ENCODE measurements at regions not wholly inside any gene's neighbourhood (a gene's known extent, or its start where the extent isn't known, plus 50 kb on each side); places are given as distances from the start of the nearest gene placed in this dataset.

GRCh38 chr5:26828294-26828693, 210.1 kb downstream of the CDH9 start:
- no peak for DNase-seq
- ATAC-seq (replicated peaks in 1 of 4) = no peak
- no peaks in the 10 kb centered on the region for H3K27me3 ChIP-seq (replicated peaks in 1 of 2; ENCODE audit: control insufficient read depth in 2 of 2, extremely low read depth in 1 of 2, insufficient read depth in 2 of 2, low read length in 1 of 2)
- Mint-ChIP-seq H3K36me3 (no peaks in the 10 kb centered on the region), H3K9me3 (peaks cover 12 to 27% (median 20%) of the 10 kb centered on the region in 3 donors), H3K27me3 (no peaks in the 10 kb centered on the region), H3K4me3 (no peak overlapping the region), H3K27ac (no peak overlapping the region), H3K4me1 (no peaks in the 10 kb centered on the region)
- H3K36me3 ChIP-seq (ENCODE audit: control insufficient read depth in 2 of 2, extremely low read depth in 1 of 2, insufficient read depth in 1 of 2, low read length in 1 of 2) = no peaks in the 10 kb centered on the region
- H3K4me3 ChIP-seq (ENCODE audit: control insufficient read depth in 1 of 2, extremely low read depth in 1 of 2, low read length in 1 of 2) = no peak overlapping the region
- H3K9me3 ChIP-seq = no peaks in the 10 kb centered on the region
- no peak overlapping the region for H3K27ac ChIP-seq (ENCODE audit: low read length)
- ChIA-PET CTCF (no interaction called here), POLR2A (no interaction called here)
- WGBS (ENCODE audit: insufficient coverage) = no CpG with 5 or more reads among the region's 1 CpG
- no peaks in the 10 kb centered on the region for H3K4me1 ChIP-seq (ENCODE audit: control insufficient read depth in 1 of 2, extremely low read depth in 1 of 2, insufficient read depth in 2 of 2, low read length in 2 of 2)

GRCh38 chr5:26813235-26813634, 225.2 kb downstream of the CDH9 start:
- Mint-ChIP-seq H3K9me3 (peaks cover 19 to 45% (median 20%) of the 10 kb centered on the region in 3 donors), H3K27ac (no peak overlapping the region), H3K4me1 (no peaks in the 10 kb centered on the region), H3K4me3 (no peak overlapping the region), H3K27me3 (no peaks in the 10 kb centered on the region), H3K36me3 (no peaks in the 10 kb centered on the region)
- Histone ChIP-seq H3K27me3 (replicated peaks in 1 of 2; ENCODE audit: control insufficient read depth in 2 of 2, extremely low read depth in 1 of 2, insufficient read depth in 2 of 2, low read length in 1 of 2) (no peaks in the 10 kb centered on the region), H3K36me3 (ENCODE audit: control insufficient read depth in 2 of 2, extremely low read depth in 1 of 2, insufficient read depth in 1 of 2, low read length in 1 of 2) (no peaks in the 10 kb centered on the region), H3K9me3 (no peaks in the 10 kb centered on the region), H3K4me1 (ENCODE audit: control insufficient read depth in 1 of 2, extremely low read depth in 1 of 2, insufficient read depth in 2 of 2, low read length in 2 of 2) (no peaks in the 10 kb centered on the region), H3K4me3 (ENCODE audit: control insufficient read depth in 1 of 2, extremely low read depth in 1 of 2, low read length in 1 of 2) (no peak overlapping the region), H3K27ac (ENCODE audit: low read length) (no peak overlapping the region)
- no peak for DNase-seq
- 81% methylated on average over 5 of the region's 7 CpGs for WGBS (ENCODE audit: insufficient coverage)
- CTCF ChIA-PET = no interaction called here
- no peak for ATAC-seq (replicated peaks in 1 of 4)
- POLR2A ChIA-PET = no interaction called here

DNA sequence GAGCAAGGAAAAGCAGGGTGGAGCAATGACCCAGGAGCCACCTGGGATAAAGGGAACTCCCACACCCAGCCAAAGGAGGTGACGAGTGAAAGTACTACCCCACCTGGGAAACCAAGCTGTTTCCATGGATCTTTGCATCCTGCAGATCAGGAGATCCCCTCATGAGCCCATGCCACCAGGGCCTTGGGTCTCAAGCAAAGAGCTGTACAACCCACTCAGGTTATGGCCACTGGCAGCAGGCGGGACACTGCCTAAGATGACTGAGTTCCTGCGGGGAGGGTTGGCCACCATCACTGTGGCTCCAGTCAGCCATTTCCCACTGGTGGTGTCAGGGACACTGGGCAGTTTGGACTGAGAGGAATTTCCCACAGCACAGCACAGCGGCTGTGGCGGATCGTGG, 225.7 kb downstream of the CDH9 start:
- WGBS (ENCODE audit: insufficient coverage) = 100% methylated on average over 2 of the region's 6 CpGs
- POLR2A ChIA-PET = no interaction called here

GRCh38 chr5:26807231-26808199, 230.9 kb downstream of the CDH9 start:
- no peak overlapping the region for H3K27ac ChIP-seq (ENCODE audit: low read length)
- H3K4me3 ChIP-seq (ENCODE audit: control insufficient read depth in 1 of 2, extremely low read depth in 1 of 2, low read length in 1 of 2) = no peak overlapping the region
- no peaks in the 10 kb centered on the region for H3K4me1 Mint-ChIP-seq
- no peaks in the 10 kb centered on the region for H3K36me3 Mint-ChIP-seq
- DNase-seq (no peak), ATAC-seq (replicated peaks in 1 of 4) (no peak)
- WGBS (ENCODE audit: insufficient coverage) = 94% methylated on average over 8 of the region's 16 CpGs
- no peaks in the 10 kb centered on the region for H3K4me1 ChIP-seq (ENCODE audit: control insufficient read depth in 1 of 2, extremely low read depth in 1 of 2, insufficient read depth in 2 of 2, low read length in 2 of 2)
- peaks cover 6 to 24% (median 13%) of the 10 kb centered on the region in 3 donors for H3K9me3 Mint-ChIP-seq
- ChIA-PET POLR2A (no interaction called here), CTCF (no interaction called here)
- no peaks in the 10 kb centered on the region for H3K27me3 ChIP-seq (replicated peaks in 1 of 2; ENCODE audit: control insufficient read depth in 2 of 2, extremely low read depth in 1 of 2, insufficient read depth in 2 of 2, low read length in 1 of 2)
- no peak overlapping the region for H3K27ac Mint-ChIP-seq
- no peaks in the 10 kb centered on the region for H3K36me3 ChIP-seq (ENCODE audit: control insufficient read depth in 2 of 2, extremely low read depth in 1 of 2, insufficient read depth in 1 of 2, low read length in 1 of 2)
- no peak overlapping the region for H3K4me3 Mint-ChIP-seq
- H3K27me3 Mint-ChIP-seq = no peaks in the 10 kb centered on the region
- no peaks in the 10 kb centered on the region for H3K9me3 ChIP-seq

More for the DNA sequence above, 225.7 kb downstream of the CDH9 start:
- Mint-ChIP-seq H3K36me3 (no peaks in the 10 kb centered on the region), H3K4me1 (no peaks in the 10 kb centered on the region), H3K4me3 (no peak overlapping the region), H3K27me3 (no peaks in the 10 kb centered on the region), H3K9me3 (peaks cover 19 to 40% (median 20%) of the 10 kb centered on the region in 3 donors), H3K27ac (no peak overlapping the region)
- no peak overlapping the region for H3K27ac ChIP-seq (ENCODE audit: low read length)
- H3K36me3 ChIP-seq (ENCODE audit: control insufficient read depth in 2 of 2, extremely low read depth in 1 of 2, insufficient read depth in 1 of 2, low read length in 1 of 2) = no peaks in the 10 kb centered on the region
- H3K4me3 ChIP-seq (ENCODE audit: control insufficient read depth in 1 of 2, extremely low read depth in 1 of 2, low read length in 1 of 2) = no peak overlapping the region
- DNase-seq (no peak), ATAC-seq (replicated peaks in 1 of 4) (no peak)
- H3K9me3 ChIP-seq = no peaks in the 10 kb centered on the region
- CTCF ChIA-PET = no interaction called here
- H3K4me1 ChIP-seq (ENCODE audit: control insufficient read depth in 1 of 2, extremely low read depth in 1 of 2, insufficient read depth in 2 of 2, low read length in 2 of 2) = no peaks in the 10 kb centered on the region
- no peaks in the 10 kb centered on the region for H3K27me3 ChIP-seq (replicated peaks in 1 of 2; ENCODE audit: control insufficient read depth in 2 of 2, extremely low read depth in 1 of 2, insufficient read depth in 2 of 2, low read length in 1 of 2)

- WGBS (ENCODE audit: insufficient coverage) = no CpG with 5 or more reads among the region's 1 CpG
- Mint-ChIP-seq H3K4me3 (no peak overlapping the region), H3K27ac (no peak overlapping the region), H3K9me3 (peaks cover 0 to 24% (median 19%) of the 10 kb centered on the region in 3 donors), H3K27me3 (no peaks in the 10 kb centered on the region), H3K36me3 (no peaks in the 10 kb centered on the region), H3K4me1 (no peaks in the 10 kb centered on the region)
- ATAC-seq (replicated peaks in 1 of 4) (no peak), DNase-seq (no peak)
- H3K27ac ChIP-seq (ENCODE audit: low read length) = no peak overlapping the region
- H3K4me3 ChIP-seq (ENCODE audit: control insufficient read depth in 1 of 2, extremely low read depth in 1 of 2, low read length in 1 of 2) = no peak overlapping the region
- H3K4me1 ChIP-seq (ENCODE audit: control insufficient read depth in 1 of 2, extremely low read depth in 1 of 2, insufficient read depth in 2 of 2, low read length in 2 of 2) = no peaks in the 10 kb centered on the region
- POLR2A ChIA-PET = no interaction called here
- CTCF ChIA-PET = no interaction called here
- H3K9me3 ChIP-seq = no peaks in the 10 kb centered on the region
- no peaks in the 10 kb centered on the region for H3K27me3 ChIP-seq (replicated peaks in 1 of 2; ENCODE audit: control insufficient read depth in 2 of 2, extremely low read depth in 1 of 2, insufficient read depth in 2 of 2, low read length in 1 of 2)
- H3K36me3 ChIP-seq (ENCODE audit: control insufficient read depth in 2 of 2, extremely low read depth in 1 of 2, insufficient read depth in 1 of 2, low read length in 1 of 2) = no peaks in the 10 kb centered on the region
Observed at GRCh38 chr5:26805076-26805475, 233.3 kb downstream of the CDH9 start.

DNA sequence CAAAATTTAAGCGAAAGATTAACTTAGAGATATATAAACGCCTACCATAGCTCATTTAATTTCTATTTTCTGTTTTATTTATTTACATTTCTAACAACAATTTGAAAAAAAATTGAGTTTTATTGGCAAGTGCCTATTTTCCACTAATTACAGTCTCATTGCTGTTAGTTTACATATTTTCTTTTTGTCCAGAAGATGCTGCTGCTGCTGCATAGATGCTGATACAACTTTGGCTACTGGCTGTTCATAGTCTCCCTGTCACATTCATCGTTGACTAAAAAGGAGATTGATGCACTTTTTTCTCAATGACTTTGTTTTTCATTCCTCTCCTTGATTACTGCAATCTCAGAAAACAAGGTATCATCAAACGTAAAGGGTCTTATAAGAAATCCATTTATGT, 235.4 kb downstream of the CDH9 start:
- no CpG with 5 or more reads among the region's 4 CpGs for WGBS (ENCODE audit: insufficient coverage)
- POLR2A ChIA-PET = no interaction called here
- no peak for ATAC-seq (replicated peaks in 1 of 4)

More for the DNA sequence above, 235.4 kb downstream of the CDH9 start:
- H3K4me3 ChIP-seq (ENCODE audit: control insufficient read depth in 1 of 2, extremely low read depth in 1 of 2, low read length in 1 of 2) = no peak overlapping the region
- H3K4me3 Mint-ChIP-seq = no peak overlapping the region
- H3K4me1 ChIP-seq (ENCODE audit: control insufficient read depth in 1 of 2, extremely low read depth in 1 of 2, insufficient read depth in 2 of 2, low read length in 2 of 2) = no peaks in the 10 kb centered on the region
- no peak overlapping the region for H3K27ac ChIP-seq (ENCODE audit: low read length)
- no peaks in the 10 kb centered on the region for H3K4me1 Mint-ChIP-seq
- no peaks in the 10 kb centered on the region for H3K27me3 Mint-ChIP-seq
- H3K9me3 Mint-ChIP-seq = peaks cover 0 to 28% (median 17%) of the 10 kb centered on the region in 3 donors
- H3K27me3 ChIP-seq (replicated peaks in 1 of 2; ENCODE audit: control insufficient read depth in 2 of 2, extremely low read depth in 1 of 2, insufficient read depth in 2 of 2, low read length in 1 of 2) = no peaks in the 10 kb centered on the region
- no peaks in the 10 kb centered on the region for H3K9me3 ChIP-seq
- CTCF ChIA-PET = no interaction called here
- H3K27ac Mint-ChIP-seq = no peak overlapping the region
- DNase-seq = no peak
- no peaks in the 10 kb centered on the region for H3K36me3 ChIP-seq (ENCODE audit: control insufficient read depth in 2 of 2, extremely low read depth in 1 of 2, insufficient read depth in 1 of 2, low read length in 1 of 2)
- H3K36me3 Mint-ChIP-seq = no peaks in the 10 kb centered on the region

All from T-cell (primary cell).